ENCODE measurements at regions not wholly inside any gene's neighbourhood (a gene's known extent, or its start where the extent isn't known, plus 50 kb on each side); places are given as distances from the start of the nearest gene placed in this dataset.
A peak's percentile ranks its signal among the peaks of the same experiment; 100 is the strongest.

- in situ Hi-C loops (cut with HindIII; ENCODE audit: low pct_unique_long_range_greater_than_20kb, low sequenced_read_pairs) = no loop called here
- no peak for DNase-seq (ENCODE audit: low read depth, low spot score)
Observed at GRCh38 chr5:167576897-167577296, 714.5 kb upstream of the WWC1 start.

DNA sequence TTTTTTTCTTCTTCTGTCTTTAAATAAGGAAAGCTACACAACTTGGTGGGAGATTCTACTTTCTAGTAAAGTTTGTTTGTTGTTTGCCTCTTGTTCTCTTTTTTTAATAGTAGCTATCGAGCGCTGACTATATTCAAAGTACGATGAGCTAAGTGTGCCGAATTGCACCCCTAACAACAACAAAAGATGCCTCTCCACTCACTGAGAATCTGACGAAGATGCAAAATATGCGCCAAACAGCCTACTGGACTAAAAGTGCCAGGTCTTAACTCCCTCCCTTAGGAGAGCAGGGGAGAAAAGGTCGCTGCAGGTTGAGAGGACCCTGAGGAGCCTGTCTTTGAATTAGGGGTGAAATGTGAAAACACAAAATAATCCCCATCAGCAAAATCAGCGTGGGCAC is 713.8 kb upstream of the WWC1 start:
- in situ Hi-C loops (cut with HindIII; ENCODE audit: low pct_unique_long_range_greater_than_20kb, low sequenced_read_pairs) = no loop called here

GRCh38 chr5:167578977-167579692 is 712.3 kb upstream of the WWC1 start:
- in situ Hi-C loops (cut with HindIII; ENCODE audit: low pct_unique_long_range_greater_than_20kb, low sequenced_read_pairs) = no loop called here
- DNase-seq (ENCODE audit: low read depth, low spot score) = no peak

More for the DNA sequence above, 713.8 kb upstream of the WWC1 start:
- DNase-seq (ENCODE audit: low read depth, low spot score) = no peak

DNA sequence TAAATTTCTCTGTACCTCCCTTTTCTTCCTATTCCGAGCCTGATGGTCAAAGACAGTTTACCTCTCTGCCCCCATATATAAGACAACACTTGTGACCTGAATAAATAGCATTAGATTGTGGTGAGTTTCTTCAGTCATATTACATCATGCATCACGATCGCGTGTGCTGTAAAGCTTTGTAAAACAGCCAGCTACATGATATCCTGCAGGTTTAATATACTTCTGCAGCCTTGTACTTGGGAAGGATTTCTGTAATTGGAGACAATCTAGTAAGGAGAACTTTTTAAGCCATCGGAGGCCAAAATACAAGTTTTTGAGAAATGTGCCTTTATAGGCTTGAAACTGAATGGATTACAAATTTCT is 711.8 kb upstream of the WWC1 start:
- in situ Hi-C loops (cut with HindIII; ENCODE audit: low pct_unique_long_range_greater_than_20kb, low sequenced_read_pairs) = no loop called here
- no peak for DNase-seq (ENCODE audit: low read depth, low spot score)

- in situ Hi-C loops (cut with HindIII; ENCODE audit: low pct_unique_long_range_greater_than_20kb, low sequenced_read_pairs) = no loop called here
- no peak for DNase-seq (ENCODE audit: low read depth, low spot score)
Observed at GRCh38 chr5:167580608-167581007, 710.8 kb upstream of the WWC1 start.

GRCh38 chr5:167582283-167582682 is 709.2 kb upstream of the WWC1 start:
- in situ Hi-C loops (cut with HindIII; ENCODE audit: low pct_unique_long_range_greater_than_20kb, low sequenced_read_pairs) = no loop called here
- peak; percentile 30 for DNase-seq (ENCODE audit: low read depth, low spot score)

DNA sequence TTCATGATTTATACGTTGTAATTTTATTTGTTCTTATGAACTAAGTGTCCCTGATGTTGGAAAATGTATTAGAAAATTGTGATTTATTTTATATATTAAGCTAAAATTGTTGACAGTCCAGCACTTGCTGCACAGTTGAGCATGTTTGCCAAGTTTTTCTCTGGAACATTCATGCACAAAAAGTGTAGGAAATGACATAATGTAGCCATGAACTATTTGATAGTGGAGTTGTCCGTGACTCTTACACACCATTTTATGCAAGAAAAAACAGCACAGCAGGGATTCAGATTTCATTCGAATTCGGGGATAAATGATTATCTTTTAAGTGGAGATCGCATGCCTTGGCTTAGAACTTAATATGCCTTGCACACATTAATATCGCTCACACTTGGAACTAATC is 708.6 kb upstream of the WWC1 start:
- in situ Hi-C loops (cut with HindIII; ENCODE audit: low pct_unique_long_range_greater_than_20kb, low sequenced_read_pairs) = no loop called here

DNA sequence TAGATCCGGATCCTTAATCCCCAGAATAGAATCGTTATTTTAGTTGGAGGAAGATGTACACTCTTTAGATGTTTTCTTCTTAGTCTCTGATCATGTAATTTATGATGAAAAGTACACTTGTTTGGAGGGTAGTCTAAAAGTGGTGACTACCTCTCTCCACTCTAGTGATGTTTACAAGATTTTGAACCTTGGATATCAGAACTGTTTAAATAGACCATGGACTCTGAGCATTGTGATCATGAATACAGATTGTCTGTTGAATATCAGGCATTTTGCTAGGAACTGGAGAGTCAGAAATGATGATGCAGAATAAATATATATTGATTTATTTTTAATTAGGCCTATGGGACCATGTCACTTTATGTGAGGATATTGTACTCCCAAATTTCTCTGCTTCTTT is 706.3 kb upstream of the WWC1 start:
- DNase-seq (ENCODE audit: low read depth, low spot score) = no peak
- in situ Hi-C loops (cut with HindIII; ENCODE audit: low pct_unique_long_range_greater_than_20kb, low sequenced_read_pairs) = no loop called here

More for the DNA sequence above, 708.6 kb upstream of the WWC1 start:
- DNase-seq (ENCODE audit: low read depth, low spot score) = no peak

DNA sequence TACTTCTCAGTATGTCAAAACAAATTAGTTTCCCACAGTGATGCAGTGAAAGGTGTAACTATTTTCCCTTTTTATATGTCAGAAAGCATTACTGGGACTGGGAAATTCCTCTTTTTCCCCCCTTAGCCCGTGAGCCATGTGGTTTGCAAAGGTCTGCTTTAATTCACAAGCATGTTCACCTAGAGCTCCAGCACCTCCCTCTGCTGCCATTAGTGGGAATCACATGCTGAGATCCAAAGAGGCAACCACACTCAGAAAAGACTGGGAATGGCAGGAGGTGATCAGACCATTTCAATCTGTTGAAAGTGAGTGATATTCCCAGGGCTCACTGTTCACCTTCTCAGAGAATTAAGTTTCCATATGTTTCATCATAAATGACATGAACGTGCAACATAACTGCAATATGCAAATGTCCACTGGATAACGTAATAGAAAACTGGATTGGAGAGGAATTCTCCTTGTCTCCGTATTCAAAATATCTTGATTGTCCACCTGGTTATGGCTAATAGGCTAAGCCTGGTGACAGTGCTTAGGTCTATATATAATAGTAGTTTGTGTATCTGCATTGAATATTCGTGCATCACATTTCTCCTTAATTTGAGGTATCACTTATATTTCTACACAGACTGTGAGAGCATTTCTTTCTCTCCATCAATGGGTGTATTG is 703.5 kb upstream of the WWC1 start:
- DNase-seq (ENCODE audit: low read depth, low spot score) = peak; percentile 46
- in situ Hi-C loops (cut with HindIII; ENCODE audit: low pct_unique_long_range_greater_than_20kb, low sequenced_read_pairs) = no loop called here

DNA sequence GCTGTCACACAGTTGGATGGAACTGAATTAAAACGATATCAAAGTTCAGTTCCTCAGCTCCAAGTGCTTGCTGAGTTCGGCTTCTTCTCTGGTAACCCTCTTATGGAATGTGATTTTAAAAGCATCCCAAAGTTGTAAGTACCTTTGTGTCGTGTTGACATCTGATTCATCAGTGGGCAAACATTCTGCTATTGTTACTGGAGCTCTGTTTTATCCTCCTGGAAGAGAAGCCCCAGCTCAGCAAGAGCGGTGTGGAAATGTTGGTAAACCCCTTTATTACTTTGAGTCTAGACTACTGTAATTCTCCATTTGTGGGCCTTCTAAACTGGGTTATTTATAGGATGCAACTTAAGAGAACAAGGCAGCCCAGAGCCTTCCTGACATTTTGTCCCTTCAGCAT is 699.3 kb upstream of the WWC1 start:
- in situ Hi-C loops (cut with HindIII; ENCODE audit: low pct_unique_long_range_greater_than_20kb, low sequenced_read_pairs) = no loop called here
- DNase-seq (ENCODE audit: low read depth, low spot score) = no peak

DNA sequence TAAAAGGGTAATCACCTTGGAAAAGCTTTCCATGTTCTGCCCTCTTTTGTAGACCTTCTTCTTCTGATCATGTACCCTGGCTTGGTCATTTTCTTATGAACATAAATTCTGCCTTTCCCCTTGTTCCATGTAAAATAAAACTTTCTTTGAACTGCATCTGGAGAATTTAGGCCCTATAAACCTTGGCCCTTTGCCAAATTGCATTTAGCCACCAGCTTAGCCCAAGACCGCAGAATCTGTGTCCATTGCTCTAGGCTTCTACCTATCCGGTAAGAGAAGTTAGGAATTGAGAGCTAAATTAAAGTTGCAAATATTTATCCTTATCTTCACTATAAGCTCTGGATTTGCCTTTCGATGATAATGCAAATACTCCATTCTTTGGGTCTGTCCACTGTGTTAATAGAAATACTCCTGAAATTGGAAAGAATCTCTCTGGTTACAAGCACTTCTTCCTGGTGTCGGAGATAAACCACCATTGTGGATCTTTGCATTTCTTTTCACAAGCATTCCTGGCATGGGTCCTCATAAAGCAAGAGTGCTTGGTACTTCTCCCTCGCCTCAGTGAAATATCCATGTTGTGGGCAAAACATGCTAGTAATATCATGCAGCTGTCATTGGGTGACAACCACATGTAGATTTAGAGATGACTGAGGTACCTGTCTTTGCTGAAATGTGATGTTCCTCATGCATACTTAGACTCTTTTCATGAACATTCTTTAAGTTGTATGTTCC is 698.0 kb upstream of the WWC1 start:
- in situ Hi-C loops (cut with HindIII; ENCODE audit: low pct_unique_long_range_greater_than_20kb, low sequenced_read_pairs) = no loop called here
- DNase-seq (ENCODE audit: low read depth, low spot score) = no peak

GRCh38 chr5:167594061-167594435 is 697.4 kb upstream of the WWC1 start:
- no peak for DNase-seq (ENCODE audit: low read depth, low spot score)
- in situ Hi-C loops (cut with HindIII; ENCODE audit: low pct_unique_long_range_greater_than_20kb, low sequenced_read_pairs) = no loop called here

GRCh38 chr5:167594750-167595149 is 696.7 kb upstream of the WWC1 start:
- in situ Hi-C loops (cut with HindIII; ENCODE audit: low pct_unique_long_range_greater_than_20kb, low sequenced_read_pairs) = no loop called here
- no peak for DNase-seq (ENCODE audit: low read depth, low spot score)

DNA sequence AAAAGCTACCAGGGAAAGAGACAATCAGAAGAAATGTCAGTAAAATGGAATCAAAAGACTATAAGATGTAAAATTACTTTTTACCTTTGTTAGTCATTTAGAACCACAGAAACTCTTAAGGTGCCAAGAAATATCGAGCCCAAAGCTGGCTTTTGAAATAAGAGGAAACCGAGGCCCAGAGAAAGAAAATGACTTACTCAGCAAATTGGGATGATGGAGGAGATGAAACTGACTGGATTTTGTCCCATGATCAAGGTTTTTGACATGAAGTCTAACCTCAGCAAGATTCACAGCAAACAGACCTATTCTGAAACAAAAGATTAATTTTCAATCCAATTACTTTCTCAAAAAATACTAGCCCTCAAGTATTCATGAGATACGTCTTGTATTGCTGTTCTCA is 696.2 kb upstream of the WWC1 start:
- in situ Hi-C loops (cut with HindIII; ENCODE audit: low pct_unique_long_range_greater_than_20kb, low sequenced_read_pairs) = no loop called here
- DNase-seq (ENCODE audit: low read depth, low spot score) = no peak

DNA sequence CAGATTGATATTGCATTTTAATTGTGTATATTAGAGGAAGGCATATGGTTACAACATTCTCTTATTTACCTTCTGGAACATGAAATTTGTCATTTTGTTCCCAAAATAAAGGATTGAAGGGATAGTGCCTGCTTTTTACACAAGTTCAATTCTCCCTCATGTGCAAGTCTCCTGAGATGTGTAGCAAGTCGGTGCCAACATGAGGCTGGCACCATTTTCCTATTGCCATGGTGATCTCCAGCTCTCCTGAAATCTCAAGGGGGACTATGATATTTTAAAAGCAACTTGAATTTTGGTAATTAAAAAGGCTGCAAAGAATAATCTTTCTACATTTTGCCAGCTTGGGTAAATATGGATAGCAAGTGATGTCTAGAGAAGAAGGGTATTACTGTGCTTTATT is 693.3 kb upstream of the WWC1 start:
- in situ Hi-C loops (cut with HindIII; ENCODE audit: low pct_unique_long_range_greater_than_20kb, low sequenced_read_pairs) = no loop called here
- DNase-seq (ENCODE audit: low read depth, low spot score) = no peak

DNA sequence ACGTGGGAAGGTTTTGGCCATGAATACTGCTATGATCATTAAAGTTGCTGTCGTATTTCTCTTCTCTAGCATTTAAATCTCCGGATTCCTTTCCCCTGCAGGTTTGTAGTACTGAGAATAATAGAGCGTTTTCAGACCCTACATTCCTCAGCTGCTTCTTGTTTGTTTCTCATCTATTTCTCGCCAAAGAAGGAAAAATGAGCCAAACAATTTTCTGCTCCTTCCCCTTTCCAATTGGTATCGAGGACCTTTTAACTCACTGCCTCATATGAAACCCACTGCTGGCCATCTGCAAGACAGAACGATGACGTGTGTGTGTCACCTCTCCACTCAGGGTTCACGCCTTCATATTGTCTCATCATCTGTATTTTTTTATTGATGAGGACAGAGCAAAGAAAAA is 689.4 kb upstream of the WWC1 start:
- in situ Hi-C loops (cut with HindIII; ENCODE audit: low pct_unique_long_range_greater_than_20kb, low sequenced_read_pairs) = no loop called here
- no peak for DNase-seq (ENCODE audit: low read depth, low spot score)

- no peak for DNase-seq (ENCODE audit: low read depth, low spot score)
- in situ Hi-C loops (cut with HindIII; ENCODE audit: low pct_unique_long_range_greater_than_20kb, low sequenced_read_pairs) = no loop called here
Observed at GRCh38 chr5:167603135-167603534, 688.3 kb upstream of the WWC1 start.

GRCh38 chr5:167608390-167609272 is 682.8 kb upstream of the WWC1 start:
- DNase-seq (ENCODE audit: low read depth, low spot score) = no peak
- in situ Hi-C loops (cut with HindIII; ENCODE audit: low pct_unique_long_range_greater_than_20kb, low sequenced_read_pairs) = no loop called here

All from SK-MEL-5 (cell line).